ENCODE measurements at regions not wholly inside any gene's neighbourhood (a gene's known extent, or its start where the extent isn't known, plus 50 kb on each side); places are given as distances from the start of the nearest gene placed in this dataset.

DNA sequence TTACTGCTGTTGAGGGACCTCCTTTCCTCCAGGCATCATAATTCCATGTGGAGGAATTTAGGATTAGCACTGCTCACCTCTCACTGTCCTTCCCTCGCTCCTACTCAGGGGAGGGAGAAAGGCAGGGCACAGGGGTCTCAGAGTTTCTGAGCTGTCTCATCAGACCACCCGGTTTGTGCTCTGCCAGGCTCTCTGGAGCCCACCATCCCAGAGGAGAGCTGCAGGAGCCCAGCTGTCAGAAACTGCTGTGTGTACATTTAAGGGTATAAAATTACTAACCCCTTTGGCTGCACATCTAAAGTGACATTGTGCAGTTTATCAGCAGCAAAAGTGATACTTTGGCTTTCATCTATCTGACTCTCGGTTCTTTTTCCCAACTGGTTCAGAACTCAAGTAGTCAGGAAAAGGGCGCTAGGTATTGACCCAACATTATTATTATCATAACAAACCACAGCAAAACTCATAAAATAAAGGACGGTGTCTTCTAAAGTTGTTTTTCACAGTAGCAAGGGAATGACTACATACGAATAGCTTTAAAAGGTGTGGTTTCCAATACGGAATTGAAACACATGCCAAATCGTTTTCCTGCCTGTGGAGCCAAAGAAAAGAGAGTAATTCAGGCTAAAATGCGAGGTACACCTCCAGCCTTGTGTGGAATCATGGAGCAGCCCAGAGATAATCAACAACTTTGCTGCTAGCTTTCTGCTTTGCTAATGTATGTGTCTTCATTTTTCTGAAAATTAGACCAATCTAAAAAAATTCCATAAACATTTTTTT, 348.1 kb downstream of the TMEM167A start:
- TF ChIP-seq, protein P1, sequence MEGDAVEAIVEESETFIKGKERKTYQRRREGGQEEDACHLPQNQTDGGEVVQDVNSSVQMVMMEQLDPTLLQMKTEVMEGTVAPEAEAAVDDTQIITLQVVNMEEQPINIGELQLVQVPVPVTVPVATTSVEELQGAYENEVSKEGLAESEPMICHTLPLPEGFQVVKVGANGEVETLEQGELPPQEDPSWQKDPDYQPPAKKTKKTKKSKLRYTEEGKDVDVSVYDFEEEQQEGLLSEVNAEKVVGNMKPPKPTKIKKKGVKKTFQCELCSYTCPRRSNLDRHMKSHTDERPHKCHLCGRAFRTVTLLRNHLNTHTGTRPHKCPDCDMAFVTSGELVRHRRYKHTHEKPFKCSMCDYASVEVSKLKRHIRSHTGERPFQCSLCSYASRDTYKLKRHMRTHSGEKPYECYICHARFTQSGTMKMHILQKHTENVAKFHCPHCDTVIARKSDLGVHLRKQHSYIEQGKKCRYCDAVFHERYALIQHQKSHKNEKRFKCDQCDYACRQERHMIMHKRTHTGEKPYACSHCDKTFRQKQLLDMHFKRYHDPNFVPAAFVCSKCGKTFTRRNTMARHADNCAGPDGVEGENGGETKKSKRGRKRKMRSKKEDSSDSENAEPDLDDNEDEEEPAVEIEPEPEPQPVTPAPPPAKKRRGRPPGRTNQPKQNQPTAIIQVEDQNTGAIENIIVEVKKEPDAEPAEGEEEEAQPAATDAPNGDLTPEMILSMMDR (IDR thresholded peaks at IDR 0.05) = no peak
- TF ChIP-seq EP300 (IDR thresholded peaks at IDR 0.05) = no peak
- no peak for TF ChIP-seq POLR2A (IDR thresholded peaks at IDR 0.05)

Data from tibial nerve (tissue), 4 donors.